PC-3 (cell line): ENCODE measurements at regions not wholly inside any gene's neighbourhood (a gene's known extent, or its start where the extent isn't known, plus 50 kb on each side); places are given as distances from the start of the nearest gene placed in this dataset.

Experiments
- ATAC-seq: fragments of 200-7000 bp; cut with Tn5 transposase; 2 replicates; pipeline ENCODE4 v1.9.1; 2020; ENCODE audit warnings: mild to moderate bottlenecking, moderate library complexity
- BruUV-seq: library from RNA; stranded (reverse); fragments of 400-500 nt; replicated peaks from 2 replicates; lab custom pipeline; 2021; lab: Mats Ljungman, UMichigan
- CTCF ChIA-PET: fragments of 300-600 bp; sonication (Branson Sonifier 250); formaldehyde crosslinking; loops from one replicate; lab custom pipeline; 2022; ENCODE audit warnings: antibody characterized with exemption; lab: Charles Lee
- POLR2A ChIA-PET: fragments of 300-600 bp; sonication (Branson Sonifier 250); formaldehyde crosslinking; loops from one replicate; lab custom pipeline; 2022; ENCODE audit warnings: antibody characterized with exemption; ENCODE audit not compliant: unreplicated experiment; lab: Charles Lee
- DNase-seq: peaks from one replicate; pipeline ENCODE4 v3.0.0-alpha.2; 2015
- H2AFZ ChIP-seq: fragments of 300-600 bp; sonication (generic); 2 replicates; pipeline ENCODE4 v1.6.0; 2016; ENCODE audit warnings: antibody characterized with exemption, low read length
- H3F3A ChIP-seq: fragments of 300-600 bp; sonication (generic); one replicate; pipeline ENCODE4 v1.6.0; 2017; ENCODE audit warnings: antibody characterized with exemption, low read length, control low read depth, mild to moderate bottlenecking; ENCODE audit not compliant: unreplicated experiment
- H3K27ac ChIP-seq: fragments of 300-600 bp; sonication (generic); 2 replicates; pipeline ENCODE4 v1.5.1; 2016; ENCODE audit warnings: mild to moderate bottlenecking, low read length
- H3K27me3 ChIP-seq: fragments of 300-600 bp; sonication (generic); 2 replicates; pipeline ENCODE4 v1.6.1; 2016; ENCODE audit warnings: low read length, mixed read lengths
- H3K36me3 ChIP-seq: fragments of 300-600 bp; sonication (generic); 2 replicates; pipeline ENCODE4 v1.6.1; 2016; ENCODE audit warnings: low read depth, mixed run types, low read length, mixed read lengths
- H3K4me1 ChIP-seq: fragments of 300-600 bp; sonication (generic); 2 replicates; pipeline ENCODE4 v1.5.1; 2016; ENCODE audit warnings: low read length; ENCODE audit not compliant: insufficient read depth
- H3K4me2 ChIP-seq: fragments of 300-600 bp; sonication (generic); 2 replicates; pipeline ENCODE4 v1.6.0; 2016; ENCODE audit warnings: low read length
- H3K4me3 ChIP-seq: fragments of 300-600 bp; sonication (generic); 2 replicates; pipeline ENCODE4 v1.5.1; 2016; ENCODE audit warnings: mild to moderate bottlenecking, low read length, mixed read lengths
- H3K79me2 ChIP-seq: fragments of 300-600 bp; sonication (generic); 2 replicates; pipeline ENCODE4 v1.6.1; 2017; ENCODE audit warnings: low read length, mixed read lengths
- H3K9ac ChIP-seq: fragments of 300-600 bp; sonication (generic); 2 replicates; pipeline ENCODE4 v1.6.0; 2016; ENCODE audit warnings: mild to moderate bottlenecking, low read length
- H3K9me2 ChIP-seq: fragments of 300-600 bp; sonication (generic); replicated peaks from 2 replicates; pipeline ENCODE4 v1.6.1; 2016; ENCODE audit warnings: mixed run types, low read length, mixed read lengths
- H3K9me3 ChIP-seq: fragments of 300-600 bp; sonication (generic); 2 replicates; pipeline ENCODE4 v1.6.1; 2016; ENCODE audit warnings: low read length, mixed read lengths
- H4K20me1 ChIP-seq: fragments of 300-600 bp; sonication (generic); 2 replicates; pipeline ENCODE4 v1.6.1; 2016; ENCODE audit warnings: low read length, mixed read lengths
- CTCF ChIP-seq: fragments of 300-600 bp; sonication (generic); conservative IDR thresholded peaks from 2 replicates; pipeline ENCODE4 v1.5.1; 2017; ENCODE audit warnings: antibody characterized with exemption, low read depth, mild to moderate bottlenecking, low read length
- EZH2 ChIP-seq: fragments of 300-600 bp; sonication (generic); IDR thresholded peaks from one replicate; pipeline ENCODE4 v1.6.1; 2017; ENCODE audit warnings: antibody characterized with exemption, mild to moderate bottlenecking, low read length; ENCODE audit not compliant: unreplicated experiment
- EZH2phosphoT487 ChIP-seq: fragments of 300-600 bp; sonication (generic); IDR thresholded peaks from 2 replicates; pipeline ENCODE4 v1.6.1; 2018; ENCODE audit warnings: mild to moderate bottlenecking, antibody characterized with exemption, low read length, borderline replicate concordance
- intact Hi-C: fragments of 100-400 bp; cut with micrococcal nuclease; formaldehyde crosslinking; loops from 2 replicates; pipeline ENCODE4 v1.9.0; 2023

GRCh38 chr19:31532034-31532433 is 182.8 kb upstream of the TSHZ3 start:
- Histone ChIP-seq H3K4me1 (no peaks in the 10 kb centered on the region), H3K9ac (no peak overlapping the region), H3K9me3 (no peaks in the 10 kb centered on the region), H3K36me3 (no peaks in the 10 kb centered on the region), H3K27me3 (no peaks in the 10 kb centered on the region), H3K79me2 (no peaks in the 10 kb centered on the region), H3K4me2 (no peak overlapping the region), H4K20me1 (no peaks in the 10 kb centered on the region), H3K9me2 (no peaks in the 10 kb centered on the region), H3K4me3 (no peak overlapping the region), H3F3A (no peaks in the 10 kb centered on the region), H3K27ac (no peak overlapping the region), H2AFZ (no peak overlapping the region)
- no TSS peak for BruUV-seq
- intact Hi-C loops = no loop called here
- no peak for TF ChIP-seq CTCF
- no peak for TF ChIP-seq EZH2
- no peak for TF ChIP-seq EZH2phosphoT487
- no peak for ATAC-seq
- no peak for DNase-seq
- POLR2A ChIA-PET = no interaction called here
- CTCF ChIA-PET = no interaction called here

GRCh38 chr19:31533114-31533513 is 183.9 kb upstream of the TSHZ3 start:
- Histone ChIP-seq H3K27ac (no peak overlapping the region), H2AFZ (no peak overlapping the region), H3K27me3 (no peaks in the 10 kb centered on the region), H3F3A (no peaks in the 10 kb centered on the region), H3K4me1 (no peaks in the 10 kb centered on the region), H3K9me2 (no peaks in the 10 kb centered on the region), H3K4me2 (no peak overlapping the region), H3K9me3 (no peaks in the 10 kb centered on the region), H3K36me3 (no peaks in the 10 kb centered on the region), H3K9ac (no peak overlapping the region), H3K4me3 (no peak overlapping the region), H3K79me2 (no peaks in the 10 kb centered on the region), H4K20me1 (no peaks in the 10 kb centered on the region)
- no peak for ATAC-seq
- POLR2A ChIA-PET = no interaction called here
- DNase-seq = no peak
- no TSS peak for BruUV-seq
- CTCF ChIA-PET = no interaction called here
- intact Hi-C loops = no loop called here
- no peak for TF ChIP-seq EZH2
- no peak for TF ChIP-seq CTCF
- TF ChIP-seq EZH2phosphoT487 = no peak

- Histone ChIP-seq H2AFZ (no peak overlapping the region), H3K9ac (no peak overlapping the region), H3K4me1 (no peaks in the 10 kb centered on the region), H3K36me3 (no peaks in the 10 kb centered on the region), H3K4me3 (no peak overlapping the region), H3K4me2 (no peak overlapping the region), H3K9me3 (no peaks in the 10 kb centered on the region), H3K27ac (no peak overlapping the region), H3K9me2 (no peaks in the 10 kb centered on the region), H3F3A (no peaks in the 10 kb centered on the region), H4K20me1 (no peaks in the 10 kb centered on the region), H3K79me2 (no peaks in the 10 kb centered on the region), H3K27me3 (no peaks in the 10 kb centered on the region)
- DNase-seq (no peak), ATAC-seq (no peak)
- CTCF ChIA-PET = no interaction called here
- intact Hi-C loops = no loop called here
- TF ChIP-seq EZH2phosphoT487 (no peak), CTCF (no peak), EZH2 (no peak)
- POLR2A ChIA-PET = no interaction called here
- no TSS peak for BruUV-seq
Measured at GRCh38 chr19:31534231-31534630, 185.0 kb upstream of the TSHZ3 start.
